ENCODE measurements at regions not wholly inside any gene's neighbourhood (a gene's known extent, or its start where the extent isn't known, plus 50 kb on each side); places are given as distances from the start of the nearest gene placed in this dataset.

GRCh38 chr6:138563650-138564049, 64.4 kb upstream of the NHSL1 start:
- TF ChIP-seq MEIS1 (CRISPR knock-in tag; IDR thresholded peaks at IDR 0.05; ENCODE audit: borderline replicate concordance) = no peak
- TF ChIP-seq CTCF (tag by site-specific recombination; IDR thresholded peaks at IDR 0.05) = no peak
- TF ChIP-seq ZNF544 (tag by site-specific recombination; IDR thresholded peaks at IDR 0.05) = no peak
- no peak for TF ChIP-seq TCF7L2 (IDR thresholded peaks at IDR 0.05; ENCODE audit: borderline replicate concordance, low read depth, low read length)
- TF ChIP-seq ZBTB11 (tag by site-specific recombination; conservative IDR thresholded peaks at IDR 0.05; ENCODE audit: low read depth) = no peak
- TF ChIP-seq ZNF274 (IDR thresholded peaks at IDR 0.05; ENCODE audit: low read length) = no peak
- TF ChIP-seq ZNF274 (tag by site-specific recombination; IDR thresholded peaks at IDR 0.05; ENCODE audit: borderline replicate concordance) = no peak
- TF ChIP-seq ELK4 (IDR thresholded peaks at IDR 0.05; ENCODE audit: borderline replicate concordance, low read depth, low read length) = no peak
- no peak for TF ChIP-seq ZNF398 (tag by site-specific recombination; IDR thresholded peaks at IDR 0.05)
- no peak for TF ChIP-seq ZNF501 (tag by site-specific recombination; IDR thresholded peaks at IDR 0.05)

Measured in HEK293 (cell line).